Thyroid gland (tissue), 4 donors: ENCODE measurements at regions not wholly inside any gene's neighbourhood (a gene's known extent, or its start where the extent isn't known, plus 50 kb on each side); places are given as distances from the start of the nearest gene placed in this dataset.

Experiments
- CTCF ChIP-seq, 6 experiments: fragments of 200-600 bp in 3 of 6; fragments of 450-650 bp in 3 of 6; sonication (generic) in 3 of 6; IDR thresholded peaks; one replicate each; pipeline ENCODE4 v1.5.1; 2016 to 2019; ENCODE audit warnings: antibody characterized with exemption in 6 of 6, mild to moderate bottlenecking in 2 of 6, inconsistent platforms in 1 of 6, moderate library complexity in 1 of 6
- POLR2A ChIP-seq, 2 donors: fragments of 450-650 bp; IDR thresholded peaks; one replicate each; pipeline ENCODE4 v1.6.1; 2017; ENCODE audit warnings: antibody characterized with exemption in 2 of 2, mild to moderate bottlenecking in 2 of 2, moderate library complexity in 1 of 2

GRCh38 chr6:168834801-168835200 is 393.8 kb downstream of the SMOC2 start:
- TF ChIP-seq CTCF (IDR thresholded peaks at IDR 0.05) = no peak
- no peak for TF ChIP-seq POLR2A (IDR thresholded peaks at IDR 0.05)
